GM21528 (cell line): ENCODE measurements at regions not wholly inside any gene's neighbourhood (a gene's known extent, or its start where the extent isn't known, plus 50 kb on each side); places are given as distances from the start of the nearest gene placed in this dataset.
"Not testable (repeated sequence)": the region's sequence is repeated elsewhere in the genome, so short reads cannot be mapped to it uniquely, and the experiment has no call there.

ENCODE experiments used
- ATAC-seq: cut with Tn5 transposase; IDR thresholded peaks from one replicate; pipeline ENCODE4 v1.9.1; 2021; ENCODE audit warnings: mild to moderate bottlenecking, moderate library complexity; ENCODE audit not compliant: unreplicated experiment, low FRiP score

DNA sequence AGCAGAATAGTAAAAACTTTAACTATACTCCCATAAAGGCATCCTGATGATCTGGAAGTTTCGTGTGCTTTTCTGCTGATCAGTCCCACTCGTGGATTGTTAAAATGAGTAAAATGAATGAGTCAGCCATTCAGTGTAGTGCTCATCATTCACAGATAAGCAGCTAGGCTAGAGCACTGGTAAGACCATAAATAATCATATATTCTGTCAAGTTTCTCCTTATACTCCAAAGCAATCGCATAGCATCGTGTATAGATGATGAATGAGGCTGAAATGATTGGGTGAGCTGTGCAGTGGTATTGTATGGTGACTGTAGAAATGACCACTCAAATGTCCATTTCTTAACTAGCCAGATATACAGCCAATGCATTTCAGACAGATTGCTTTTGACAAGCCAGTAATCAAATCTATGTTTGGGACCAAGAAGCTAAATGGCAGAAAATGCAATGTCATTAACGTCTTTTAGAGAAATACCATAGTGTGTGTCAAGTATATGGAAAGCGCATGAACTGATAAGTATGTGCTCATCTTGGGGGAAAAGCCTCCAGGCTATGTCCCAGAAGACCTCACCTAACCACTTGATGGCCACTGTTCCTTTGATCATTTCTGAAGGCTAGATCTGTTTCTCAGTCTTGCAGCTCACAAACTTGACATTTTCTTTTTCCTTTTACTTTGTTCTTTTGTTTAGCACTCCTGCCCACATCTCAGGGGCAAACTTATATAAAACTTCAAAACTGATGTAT is 227.2 kb upstream of the FAM3C start:
- no peak for ATAC-seq

DNA sequence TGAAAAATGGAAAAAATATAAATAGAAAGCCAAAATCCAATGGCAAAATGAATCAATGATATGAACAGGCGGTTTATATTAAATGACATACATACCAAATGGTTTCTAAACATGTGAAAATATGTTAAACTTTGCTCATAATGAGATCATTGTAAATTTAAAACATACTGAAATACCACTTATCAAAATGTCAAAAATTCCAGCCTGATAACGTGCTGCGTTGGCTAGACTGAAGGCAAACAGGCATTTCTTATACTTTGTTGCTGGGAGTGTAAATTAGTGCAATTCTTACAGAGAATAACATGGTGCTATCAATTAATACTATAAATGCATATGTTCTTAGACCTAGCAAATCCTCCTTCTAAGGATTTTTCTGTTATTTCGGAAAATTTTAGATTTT is 225.8 kb upstream of the FAM3C start:
- ATAC-seq = no peak

DNA sequence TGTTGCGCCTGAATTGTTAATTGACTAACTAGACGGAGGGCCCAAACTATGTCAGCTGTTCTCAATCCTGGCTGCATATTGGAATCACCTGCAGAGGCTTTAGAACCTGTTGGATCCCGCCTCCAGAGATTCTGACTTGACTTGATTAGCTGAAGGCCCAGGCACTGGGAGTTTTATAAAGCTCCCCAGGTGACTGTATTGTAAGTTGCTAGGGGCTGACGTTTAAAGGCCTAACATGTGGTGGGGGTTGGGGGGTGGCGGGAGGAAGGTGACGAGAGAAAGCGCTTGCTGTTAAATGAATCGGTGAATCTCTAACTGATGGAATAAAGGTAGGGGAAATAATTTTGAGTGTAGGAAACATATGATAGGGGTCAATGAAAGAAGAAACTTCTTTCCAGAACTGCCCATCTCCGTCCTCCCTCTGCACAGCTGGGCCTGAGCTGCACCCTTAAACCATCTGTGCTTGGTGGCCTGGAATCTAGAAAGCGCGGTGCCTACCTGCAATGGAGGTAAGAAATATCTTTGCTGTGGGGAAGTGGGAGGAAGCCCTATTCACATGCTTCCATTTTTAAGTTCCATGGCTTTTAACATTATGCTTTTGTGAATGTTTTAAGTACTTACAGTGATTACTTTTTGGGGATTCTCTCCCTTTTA is 225.0 kb upstream of the FAM3C start:
- ATAC-seq = no peak

DNA sequence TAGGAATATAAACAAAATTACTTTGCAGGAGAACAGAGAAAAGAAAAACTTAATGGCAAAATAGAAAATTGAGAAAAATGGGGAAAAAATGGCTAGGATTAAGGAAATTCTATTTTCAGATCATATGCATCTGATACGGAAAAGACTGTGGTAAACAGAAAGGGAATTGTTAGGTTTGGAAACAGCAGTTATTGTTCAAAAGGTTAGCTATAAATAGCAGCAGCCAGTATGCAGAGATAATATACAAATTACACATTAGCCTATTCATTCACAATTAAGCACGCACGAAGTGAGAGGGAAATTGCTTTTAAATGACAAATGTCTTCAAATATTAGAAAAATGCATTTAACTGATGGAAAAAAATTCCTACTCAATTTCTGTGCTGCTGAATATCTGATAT is 224.1 kb upstream of the FAM3C start:
- ATAC-seq = no peak

DNA sequence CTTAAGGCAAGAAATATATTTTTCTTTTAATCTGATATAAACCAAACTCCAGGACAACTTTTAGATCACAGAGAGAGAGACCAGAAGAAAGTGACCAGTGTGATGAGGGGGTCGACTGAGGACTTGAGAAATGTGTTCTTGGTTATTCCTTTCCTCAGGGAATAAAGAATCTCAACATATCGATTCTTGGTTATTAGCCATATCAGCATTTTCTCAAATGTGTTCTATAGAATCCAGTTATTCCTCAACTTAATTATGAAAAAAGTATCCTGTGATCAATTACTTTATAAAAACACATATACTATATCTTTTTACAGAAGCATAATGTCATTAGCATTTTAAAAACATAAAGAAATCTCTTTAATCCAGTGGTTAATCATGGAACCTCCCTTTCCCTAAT is 222.1 kb upstream of the FAM3C start:
- ATAC-seq = no peak

DNA sequence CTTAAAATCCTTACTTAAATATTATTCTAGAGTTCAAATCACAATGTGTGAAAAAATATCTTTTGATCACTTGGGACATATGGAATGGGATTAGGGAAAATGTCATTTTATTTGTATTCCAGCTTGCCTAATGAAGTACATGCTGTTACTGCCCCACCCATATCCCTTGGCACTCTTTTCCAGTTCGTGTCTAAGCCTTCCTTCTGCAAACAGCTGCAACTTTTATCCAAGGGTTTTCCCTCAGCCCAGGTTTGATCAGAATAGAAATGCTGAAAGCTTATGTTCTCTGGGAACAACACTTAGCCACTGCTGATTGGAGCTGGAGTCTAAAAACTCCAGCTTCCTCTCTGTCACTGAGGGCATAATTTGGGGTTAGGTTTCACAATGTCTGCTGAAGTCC is 214.1 kb upstream of the FAM3C start:
- no peak for ATAC-seq

DNA sequence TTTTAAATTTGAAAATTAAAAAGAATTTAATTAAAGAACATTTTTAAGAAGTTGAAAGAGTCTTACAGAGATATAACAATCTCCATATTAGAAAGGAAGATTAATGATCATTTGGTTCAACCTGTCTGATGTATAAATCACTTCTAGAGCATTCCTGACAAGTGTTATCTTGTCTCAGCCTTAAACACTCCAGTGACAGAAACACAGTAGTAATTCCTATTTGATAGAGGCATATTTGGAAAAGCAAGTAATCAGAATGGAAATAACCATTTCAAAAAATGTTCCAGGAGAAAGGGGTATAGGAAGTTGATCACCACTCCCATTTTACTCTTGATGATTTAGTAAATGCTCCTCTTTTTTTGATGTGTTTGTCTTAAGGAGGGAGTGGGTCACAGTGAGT is 213.1 kb upstream of the FAM3C start:
- ATAC-seq = no peak

DNA sequence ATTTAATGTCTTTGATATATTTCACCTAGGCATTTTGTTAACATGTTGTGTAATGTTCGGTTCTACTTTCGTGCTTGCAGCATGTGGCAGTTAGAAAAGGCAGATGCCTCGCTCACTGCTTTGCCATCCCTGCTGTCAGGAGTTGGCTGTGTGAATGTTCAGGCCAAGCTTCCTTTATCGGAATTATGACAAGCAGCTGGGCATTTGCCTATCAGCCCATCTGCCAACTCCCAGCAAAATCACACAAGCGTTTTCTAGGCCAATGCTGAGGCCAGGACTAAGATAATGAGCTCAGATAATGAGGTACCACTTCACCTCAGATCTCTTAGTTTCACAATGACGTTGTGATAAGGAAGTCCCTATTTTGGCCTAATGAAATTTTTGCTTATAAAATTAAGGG is 212.7 kb upstream of the FAM3C start:
- ATAC-seq = no peak

DNA sequence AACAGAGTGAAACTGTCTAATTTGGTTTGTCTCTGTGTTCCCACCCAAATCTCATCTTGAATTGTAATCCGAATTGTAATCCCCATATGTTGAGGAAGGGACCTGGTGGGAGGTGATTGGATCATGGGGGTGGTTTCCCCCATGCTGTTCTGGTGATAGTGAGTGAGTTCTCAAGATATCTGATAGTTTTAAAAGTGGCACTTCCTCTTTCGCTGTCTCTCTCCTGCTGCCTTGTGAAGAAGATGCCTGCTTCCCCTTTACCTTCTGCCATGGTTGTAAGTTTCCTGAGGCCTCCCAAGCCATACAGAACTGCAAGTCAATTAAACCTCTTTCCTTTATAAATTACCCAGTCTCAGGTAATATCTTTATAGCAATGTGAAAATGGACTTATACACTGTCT is 212.1 kb upstream of the FAM3C start:
- ATAC-seq = not testable (repeated sequence)

DNA sequence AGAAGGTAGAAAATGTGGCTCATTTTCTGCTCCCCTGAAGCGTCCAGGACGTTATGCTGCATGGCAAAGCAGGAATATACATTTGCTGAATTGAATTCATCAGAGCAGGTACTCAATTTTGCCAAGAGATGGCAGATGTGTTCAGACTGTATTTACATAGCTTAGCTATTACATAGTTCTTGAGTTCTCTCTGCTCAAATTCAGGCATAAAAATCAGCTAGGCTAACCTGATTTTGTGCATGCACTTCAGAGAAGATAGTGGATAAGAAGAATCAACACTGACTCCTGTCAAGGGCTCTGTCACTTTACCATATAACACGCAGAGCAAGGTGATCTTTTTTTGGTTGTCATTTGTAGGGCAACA is 209.2 kb upstream of the FAM3C start:
- no peak for ATAC-seq

DNA sequence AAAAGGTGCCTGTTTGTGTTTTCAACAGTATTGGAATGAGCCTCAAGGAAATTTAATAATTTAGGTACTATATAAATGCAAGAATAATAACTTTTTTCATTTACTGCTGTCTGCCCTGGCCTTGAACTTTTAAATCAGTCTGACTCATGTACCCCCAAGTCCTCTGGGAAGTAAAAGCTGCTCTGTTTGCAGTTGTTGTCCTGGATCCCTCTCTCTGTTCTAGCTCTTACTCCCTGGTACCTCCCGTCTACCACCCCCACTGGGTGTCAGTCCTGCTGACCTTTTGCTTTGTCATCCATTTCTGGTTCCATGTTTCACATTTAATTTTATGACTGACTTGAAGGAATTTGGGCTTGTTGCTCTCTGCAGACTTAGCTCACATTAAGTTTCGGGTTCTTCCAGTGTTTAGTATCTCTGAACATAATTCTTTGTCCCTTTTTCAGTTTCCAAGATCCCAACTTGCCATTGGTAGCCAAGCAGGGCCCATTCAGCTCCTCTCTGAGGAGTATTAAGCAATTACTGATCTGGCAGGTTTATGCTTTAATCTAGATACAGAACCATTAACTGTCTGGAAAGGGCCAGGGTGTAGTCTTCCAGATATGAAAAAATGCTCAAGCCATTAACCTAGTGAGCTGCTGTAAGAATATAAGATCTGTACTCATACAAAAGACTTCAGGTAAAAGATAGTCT is 208.7 kb upstream of the FAM3C start:
- ATAC-seq = no peak

DNA sequence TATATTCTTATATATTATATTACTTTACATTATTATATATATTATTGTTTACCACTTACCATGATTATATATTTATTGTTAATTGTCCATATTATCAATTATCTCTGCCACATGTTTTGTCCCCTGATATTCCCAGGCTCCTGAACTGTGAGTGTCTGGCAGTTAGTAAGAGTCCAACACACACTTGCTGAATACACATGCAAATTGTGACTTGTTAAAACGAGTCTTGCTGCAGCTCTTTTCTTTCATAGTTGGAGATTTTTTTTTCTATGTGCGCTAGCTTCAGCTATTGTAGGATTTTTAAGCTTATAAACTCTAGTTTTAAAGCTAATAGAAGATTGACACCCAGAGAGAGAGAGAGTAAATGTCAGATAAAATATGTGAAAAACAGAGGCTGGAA is 207.8 kb upstream of the FAM3C start:
- no peak for ATAC-seq

DNA sequence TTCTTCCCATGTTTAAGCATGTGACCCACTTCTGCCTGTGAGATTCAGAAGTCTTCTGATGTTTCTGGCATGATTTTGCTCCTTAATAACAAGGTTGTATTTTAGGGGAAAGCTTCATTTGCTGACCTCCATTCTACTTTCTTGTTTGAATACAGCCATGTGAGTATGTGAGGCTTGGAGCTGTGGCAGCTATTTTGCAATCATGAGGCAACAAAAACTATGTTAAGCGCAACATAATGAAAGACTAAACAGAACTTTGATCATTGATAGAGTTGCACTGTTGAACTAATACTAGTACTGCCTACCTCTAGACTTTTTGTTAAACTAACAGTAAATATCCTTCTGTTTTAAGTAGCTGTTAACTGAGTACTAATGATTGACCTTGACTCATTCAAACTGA is 203.8 kb upstream of the FAM3C start:
- no peak for ATAC-seq

DNA sequence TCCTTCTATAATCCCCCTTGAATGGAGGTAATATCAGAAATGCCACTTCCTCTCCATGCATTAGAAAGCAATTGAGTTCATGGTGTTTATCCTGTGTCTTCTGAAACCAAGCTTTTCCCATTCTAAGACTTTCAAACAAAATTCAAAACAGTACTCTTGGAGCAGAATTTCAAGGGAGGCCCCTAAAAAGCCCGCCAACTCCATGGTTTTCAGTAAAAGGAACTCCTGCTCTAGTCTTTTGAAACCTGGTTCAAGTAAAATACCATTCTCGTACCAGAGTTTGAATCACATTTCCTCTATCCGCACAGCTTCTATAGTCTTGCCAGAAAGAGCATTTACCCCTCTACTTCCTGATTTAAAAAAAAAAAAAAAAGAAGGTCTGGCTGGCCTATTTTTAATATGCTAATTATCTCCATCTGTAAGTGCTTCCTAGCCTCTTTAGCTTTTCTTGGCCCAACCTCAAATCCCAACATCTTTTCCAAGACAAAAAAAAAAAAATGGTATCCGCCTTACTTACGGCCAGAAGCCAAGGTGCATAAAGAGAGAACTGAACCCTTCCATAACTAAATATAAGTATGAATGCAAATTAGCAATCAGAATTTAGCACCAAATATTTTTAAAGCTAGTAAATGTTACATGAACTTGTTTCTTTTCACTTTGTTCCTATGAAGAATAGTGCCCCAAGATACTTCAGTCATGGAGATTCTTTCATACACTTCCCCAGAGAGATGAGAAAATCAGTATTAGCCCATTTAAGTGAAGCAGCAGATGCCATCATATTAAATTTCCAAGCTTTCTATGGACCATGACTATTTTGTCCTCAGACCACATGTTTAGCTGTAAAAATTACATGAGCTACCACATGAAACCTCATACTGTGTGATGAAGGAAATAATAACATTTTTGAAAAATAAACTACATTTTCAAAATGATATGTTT is 199.9 kb upstream of the FAM3C start:
- ATAC-seq = no peak

DNA sequence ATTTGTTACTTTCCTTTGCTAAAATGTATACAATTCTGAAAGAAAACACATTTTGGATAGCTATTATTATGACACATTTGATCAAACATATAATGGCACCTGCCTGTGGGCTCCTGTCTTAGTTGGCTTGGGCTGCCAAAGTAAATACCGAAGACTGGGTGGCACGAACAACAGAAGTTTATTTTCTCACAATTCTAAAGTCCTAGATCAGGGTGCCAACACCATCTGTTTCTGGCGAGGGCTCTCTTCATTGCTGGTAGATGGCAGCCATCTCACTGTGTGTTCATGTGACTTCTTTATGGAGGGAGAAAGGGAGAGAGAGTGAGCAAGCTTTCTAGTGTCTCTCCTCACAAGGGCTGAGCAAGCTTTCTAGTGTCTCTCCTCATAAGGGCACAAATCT is 195.8 kb upstream of the FAM3C start:
- ATAC-seq = no peak

DNA sequence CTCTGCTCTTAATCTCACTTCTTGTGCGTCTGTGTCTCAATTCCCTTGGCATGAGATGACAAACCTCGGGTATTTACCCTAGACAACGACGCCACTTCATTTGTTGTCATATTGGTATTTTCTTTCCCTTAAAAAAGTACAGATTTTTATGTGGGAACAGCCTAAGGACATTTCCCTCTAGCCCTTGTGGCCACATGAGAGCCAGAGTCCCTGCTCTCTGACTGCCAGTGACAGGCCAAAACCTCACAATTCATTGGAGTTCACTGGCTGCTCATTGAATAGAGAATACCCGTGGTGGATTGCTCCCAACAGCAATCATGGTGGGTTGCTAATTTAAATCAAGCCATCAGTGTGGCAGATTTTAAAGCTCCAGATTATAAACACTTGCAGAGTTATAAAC is 191.3 kb upstream of the FAM3C start:
- ATAC-seq = no peak

DNA sequence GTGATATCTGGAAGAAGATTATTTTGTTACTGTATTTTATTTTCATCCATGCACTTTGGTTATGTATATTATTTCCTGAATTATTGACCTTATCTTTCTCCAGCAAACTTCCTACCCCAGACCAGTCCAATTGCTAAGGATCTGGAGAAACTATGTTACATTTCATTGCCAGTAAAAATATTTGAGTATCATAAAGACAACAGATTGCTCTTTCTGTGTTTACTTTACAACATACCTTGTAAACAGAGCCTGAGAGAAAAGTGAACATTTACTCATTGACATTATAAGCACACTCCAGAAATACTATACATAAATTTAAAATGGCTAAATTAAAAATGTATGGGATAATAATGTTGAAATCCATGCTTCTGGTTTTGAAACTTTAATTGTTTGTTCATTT is 186.2 kb upstream of the FAM3C start:
- ATAC-seq = no peak

DNA sequence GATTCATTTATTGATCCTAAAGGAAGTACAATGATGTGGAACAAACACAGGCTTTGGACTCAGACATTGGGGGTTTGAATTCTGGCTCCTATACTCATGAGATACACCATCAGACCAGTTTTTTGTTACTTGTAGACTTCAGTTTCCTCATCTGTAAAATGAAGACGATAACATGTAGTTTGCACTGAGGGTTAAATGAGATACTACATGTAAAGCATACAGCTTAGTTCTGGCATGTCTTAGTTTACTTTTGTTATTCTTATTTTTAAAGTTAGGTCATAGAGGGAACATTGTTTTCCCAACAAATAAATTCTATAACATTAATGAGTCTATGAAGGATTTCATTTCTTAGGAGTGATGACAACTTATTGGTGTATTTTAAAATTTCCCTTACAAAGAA is 183.5 kb upstream of the FAM3C start:
- ATAC-seq = no peak

DNA sequence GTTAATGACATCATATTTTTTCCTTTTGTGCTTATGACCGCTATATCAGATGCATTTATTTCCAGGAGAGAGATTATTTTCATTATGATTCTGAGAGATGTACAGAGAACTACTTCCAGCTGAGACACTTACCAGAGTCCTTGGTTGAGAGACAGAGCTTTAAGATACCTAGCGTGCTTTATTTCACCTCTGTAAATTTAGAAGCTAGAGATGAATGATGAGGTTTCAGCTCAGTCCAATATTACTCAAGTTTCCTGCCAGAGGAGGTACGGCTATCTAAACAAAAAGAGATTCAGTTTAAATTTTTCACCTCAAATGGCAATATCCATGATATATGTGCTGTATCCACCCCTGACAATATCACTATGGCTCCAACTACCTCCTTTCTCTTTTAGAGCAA is 182.6 kb upstream of the FAM3C start:
- ATAC-seq = no peak

DNA sequence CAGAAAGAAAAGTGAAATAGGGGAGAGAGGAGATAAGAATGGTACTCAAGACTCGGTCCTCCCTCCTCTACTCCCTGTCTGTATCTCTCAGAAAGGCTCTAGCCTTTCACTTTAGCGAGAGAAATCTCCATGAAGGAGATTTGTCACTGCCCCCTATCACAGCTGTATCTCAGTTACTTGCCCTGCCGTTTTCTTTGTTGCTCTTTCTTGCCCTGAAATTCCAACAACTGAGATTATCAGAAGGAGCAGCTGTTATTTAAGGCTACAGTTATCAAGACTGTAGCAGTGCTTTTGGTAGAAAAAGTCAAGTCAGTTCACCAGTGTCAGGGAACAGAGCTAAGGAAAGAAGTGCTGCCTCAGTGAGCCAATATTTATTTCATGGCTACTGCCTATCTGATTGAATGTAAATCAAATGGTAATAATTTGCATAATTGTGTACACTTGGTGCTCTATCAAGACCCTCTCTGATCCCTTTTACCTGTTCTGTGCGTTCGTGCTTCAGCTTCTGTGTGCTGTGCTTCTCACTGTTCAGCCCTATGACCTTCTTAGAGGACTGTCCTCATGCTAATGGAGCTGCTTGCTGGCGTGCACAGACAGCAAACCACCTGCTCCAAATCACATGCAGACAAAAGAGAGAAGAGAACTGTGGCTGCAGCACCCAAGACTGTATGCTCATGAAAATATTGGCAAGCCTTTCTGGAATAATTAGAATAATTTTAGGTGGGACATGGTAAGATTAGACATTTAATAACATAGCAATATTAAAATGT is 180.2 kb upstream of the FAM3C start:
- no peak for ATAC-seq
